ENCODE measurements at regions not wholly inside any gene's neighbourhood (a gene's known extent, or its start where the extent isn't known, plus 50 kb on each side); places are given as distances from the start of the nearest gene placed in this dataset.

DNA sequence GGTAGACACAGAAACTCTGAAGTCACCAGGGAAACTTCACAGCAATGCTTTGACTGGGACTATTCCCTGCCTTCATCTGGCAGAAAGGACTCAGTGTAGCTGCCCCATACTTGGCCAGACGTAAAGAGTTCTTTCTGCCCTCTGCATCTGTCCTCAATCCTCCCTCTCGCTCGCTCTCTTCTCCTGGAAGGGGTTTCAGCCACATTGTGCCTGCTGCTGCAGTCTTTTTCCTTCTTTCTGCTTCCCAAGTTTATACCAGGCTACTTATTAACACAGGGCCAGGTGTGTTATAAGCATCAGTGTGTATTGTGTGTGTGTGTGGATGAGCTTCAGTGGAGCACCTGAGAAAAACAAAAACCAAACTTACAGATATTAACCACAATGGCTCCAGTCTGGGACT lies 638.4 kb downstream of the ACTR3B start:
- in situ Hi-C loops (cut with MboI; ENCODE audit: low pct_ligation_motif_present in 1 of 4, low pct_unique_long_range_greater_than_20kb in 1 of 4, low sequenced_read_pairs in 3 of 4) (loop anchor here in 1 of 4 donors (25.0 kb wide), 1 partner anchor 439 kb away; no protein-coding TSS in a partner anchor), intact Hi-C loops (cut with DNase I; ENCODE audit: low total_unique reads) (no loop called here)
- H3K4me1 ChIP-seq = no peaks in the 10 kb centered on the region
- no peak overlapping the region for H3K4me3 ChIP-seq
- no peaks in the 10 kb centered on the region for H3K36me3 ChIP-seq
- WGBS, 2 donors (ENCODE audit: low coverage in 1 of 2) = 85 to 90% methylated on average over 2 to 3 of the region's 3 CpGs
- no peaks in the 10 kb centered on the region for H3K27me3 ChIP-seq
- H3K27ac ChIP-seq = no peak overlapping the region
- TF ChIP-seq, protein P1, sequence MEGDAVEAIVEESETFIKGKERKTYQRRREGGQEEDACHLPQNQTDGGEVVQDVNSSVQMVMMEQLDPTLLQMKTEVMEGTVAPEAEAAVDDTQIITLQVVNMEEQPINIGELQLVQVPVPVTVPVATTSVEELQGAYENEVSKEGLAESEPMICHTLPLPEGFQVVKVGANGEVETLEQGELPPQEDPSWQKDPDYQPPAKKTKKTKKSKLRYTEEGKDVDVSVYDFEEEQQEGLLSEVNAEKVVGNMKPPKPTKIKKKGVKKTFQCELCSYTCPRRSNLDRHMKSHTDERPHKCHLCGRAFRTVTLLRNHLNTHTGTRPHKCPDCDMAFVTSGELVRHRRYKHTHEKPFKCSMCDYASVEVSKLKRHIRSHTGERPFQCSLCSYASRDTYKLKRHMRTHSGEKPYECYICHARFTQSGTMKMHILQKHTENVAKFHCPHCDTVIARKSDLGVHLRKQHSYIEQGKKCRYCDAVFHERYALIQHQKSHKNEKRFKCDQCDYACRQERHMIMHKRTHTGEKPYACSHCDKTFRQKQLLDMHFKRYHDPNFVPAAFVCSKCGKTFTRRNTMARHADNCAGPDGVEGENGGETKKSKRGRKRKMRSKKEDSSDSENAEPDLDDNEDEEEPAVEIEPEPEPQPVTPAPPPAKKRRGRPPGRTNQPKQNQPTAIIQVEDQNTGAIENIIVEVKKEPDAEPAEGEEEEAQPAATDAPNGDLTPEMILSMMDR (IDR thresholded peaks at IDR 0.05) = no peak
- TF ChIP-seq POLR2AphosphoS5 (IDR thresholded peaks at IDR 0.05) = no peak
- TF ChIP-seq EP300 (IDR thresholded peaks at IDR 0.05; ENCODE audit: low read depth) = no peak
- TF ChIP-seq POLR2A (IDR thresholded peaks at IDR 0.05) = no peak
- no peaks in the 10 kb centered on the region for H3K9me3 ChIP-seq
- no peak for DNase-seq

DNA sequence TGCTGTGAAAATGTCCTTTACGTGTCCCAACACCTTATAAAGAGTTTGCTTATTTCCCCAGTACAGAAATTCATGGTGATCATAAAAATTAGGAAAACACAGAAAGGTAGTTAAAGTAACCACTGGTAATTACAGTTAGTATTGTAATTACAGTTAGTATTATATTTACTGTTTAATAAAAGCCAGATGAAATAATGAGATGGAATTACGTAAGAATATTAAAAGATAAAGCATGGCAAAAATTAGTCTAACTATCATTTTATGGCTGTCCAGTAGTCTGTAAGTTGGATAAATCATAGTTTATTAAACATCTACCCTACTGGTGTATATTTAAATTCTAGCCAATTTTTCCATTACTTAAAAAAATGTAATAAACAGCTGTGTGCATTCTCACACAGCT lies 638.8 kb downstream of the ACTR3B start:
- intact Hi-C loops (cut with DNase I; ENCODE audit: low total_unique reads) = no loop called here
- H3K36me3 ChIP-seq = no peaks in the 10 kb centered on the region
- no peaks in the 10 kb centered on the region for H3K4me1 ChIP-seq
- no peak overlapping the region for H3K27ac ChIP-seq
- in situ Hi-C loops (cut with MboI; ENCODE audit: low pct_ligation_motif_present in 1 of 4, low pct_unique_long_range_greater_than_20kb in 1 of 4, low sequenced_read_pairs in 3 of 4) = loop anchor here in 1 of 4 donors (25.0 kb wide), 1 partner anchor 439 kb away; no protein-coding TSS in a partner anchor
- no peaks in the 10 kb centered on the region for H3K27me3 ChIP-seq
- TF ChIP-seq POLR2AphosphoS5 (IDR thresholded peaks at IDR 0.05) = no peak
- TF ChIP-seq POLR2A (IDR thresholded peaks at IDR 0.05) = no peak
- TF ChIP-seq, protein P1 (IDR thresholded peaks at IDR 0.05) = no peak
- no peak for TF ChIP-seq EP300 (IDR thresholded peaks at IDR 0.05; ENCODE audit: low read depth)
- 70 to 89% methylated on average over 2 of the region's 2 CpGs for WGBS, 2 donors (ENCODE audit: low coverage in 1 of 2)
- H3K9me3 ChIP-seq = no peaks in the 10 kb centered on the region
- no peak overlapping the region for H3K4me3 ChIP-seq
- no peak for DNase-seq

GRCh38 chr7:153398789-153399553 lies 639.4 kb downstream of the ACTR3B start:
- in situ Hi-C loops (cut with MboI; ENCODE audit: low pct_ligation_motif_present in 1 of 4, low pct_unique_long_range_greater_than_20kb in 1 of 4, low sequenced_read_pairs in 3 of 4) = loop anchor here in 1 of 4 donors (25.0 kb wide), 1 partner anchor 438 kb away; no protein-coding TSS in a partner anchor
- Histone ChIP-seq H3K36me3 (no peaks in the 10 kb centered on the region), H3K9me3 (no peaks in the 10 kb centered on the region), H3K4me1 (no peaks in the 10 kb centered on the region), H3K27me3 (no peaks in the 10 kb centered on the region), H3K4me3 (no peak overlapping the region), H3K27ac (no peak overlapping the region)
- WGBS, 2 donors (ENCODE audit: low coverage in 1 of 2) = 71 to 78% methylated on average over 8 of the region's 8 CpGs
- intact Hi-C loops (cut with DNase I; ENCODE audit: low total_unique reads) = no loop called here
- no peak for DNase-seq
- TF ChIP-seq, protein P1 (IDR thresholded peaks at IDR 0.05) = no peak
- TF ChIP-seq POLR2A (IDR thresholded peaks at IDR 0.05) = no peak
- TF ChIP-seq EP300 (IDR thresholded peaks at IDR 0.05; ENCODE audit: low read depth) = no peak
- TF ChIP-seq POLR2AphosphoS5 (IDR thresholded peaks at IDR 0.05) = no peak

DNA sequence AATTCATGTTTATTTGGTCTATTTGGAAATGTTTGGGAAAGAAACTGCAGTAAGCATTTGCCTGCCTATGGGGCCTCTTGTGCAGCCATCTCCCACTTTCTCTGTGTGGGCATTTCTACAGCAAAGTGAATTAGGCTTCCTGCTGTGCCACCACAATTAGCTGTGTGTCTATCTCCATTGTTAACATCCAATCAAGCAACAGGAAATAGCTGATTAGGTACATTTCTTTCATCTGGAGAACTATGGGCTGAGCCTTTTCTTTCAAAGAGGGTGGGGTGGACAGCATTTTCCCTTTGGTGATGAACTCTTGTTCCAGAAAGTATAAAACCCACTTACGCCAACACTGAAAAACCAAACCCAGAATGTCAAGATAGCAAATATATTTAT lies 640.0 kb downstream of the ACTR3B start:
- Histone ChIP-seq H3K4me3 (no peak overlapping the region), H3K4me1 (no peaks in the 10 kb centered on the region), H3K27ac (no peak overlapping the region), H3K36me3 (no peaks in the 10 kb centered on the region), H3K9me3 (no peaks in the 10 kb centered on the region), H3K27me3 (no peaks in the 10 kb centered on the region)
- no peak for DNase-seq
- in situ Hi-C loops (cut with MboI; ENCODE audit: low pct_ligation_motif_present in 1 of 4, low pct_unique_long_range_greater_than_20kb in 1 of 4, low sequenced_read_pairs in 3 of 4) = loop anchor here in 1 of 4 donors (25.0 kb wide), 1 partner anchor 438 kb away; no protein-coding TSS in a partner anchor
- no peak for TF ChIP-seq POLR2AphosphoS5 (IDR thresholded peaks at IDR 0.05)
- no peak for TF ChIP-seq POLR2A (IDR thresholded peaks at IDR 0.05)
- TF ChIP-seq, protein P1 (IDR thresholded peaks at IDR 0.05) = no peak
- no peak for TF ChIP-seq EP300 (IDR thresholded peaks at IDR 0.05; ENCODE audit: low read depth)
- intact Hi-C loops (cut with DNase I; ENCODE audit: low total_unique reads) = no loop called here
- WGBS, 2 donors (ENCODE audit: low coverage in 1 of 2) = 89 to 95% methylated on average over 1 of the region's 1 CpG
